GM18909 (cell line): ENCODE measurements at regions not wholly inside any gene's neighbourhood (a gene's known extent, or its start where the extent isn't known, plus 50 kb on each side); places are given as distances from the start of the nearest gene placed in this dataset.
"Not testable (repeated sequence)": the region's sequence is repeated elsewhere in the genome, so short reads cannot be mapped to it uniquely, and the experiment has no call there.

ENCODE experiments used
- ATAC-seq: cut with Tn5 transposase; IDR thresholded peaks from one replicate; pipeline ENCODE4 v1.9.1; 2021; ENCODE audit warnings: mild to moderate bottlenecking; ENCODE audit not compliant: unreplicated experiment, poor library complexity

GRCh38 chr7:69196593-69196992, 401.7 kb upstream of the AUTS2 start:
- no peak for ATAC-seq

GRCh38 chr7:69198250-69198649, 400.0 kb upstream of the AUTS2 start:
- ATAC-seq: no peak

- ATAC-seq: no peak
Measured at GRCh38 chr7:69199041-69199440, 399.2 kb upstream of the AUTS2 start.

- ATAC-seq: no peak
Measured at GRCh38 chr7:69199661-69200060, 398.6 kb upstream of the AUTS2 start.

GRCh38 chr7:69203871-69204270, 394.4 kb upstream of the AUTS2 start:
- no peak for ATAC-seq

- ATAC-seq: no peak
Measured at GRCh38 chr7:69204943-69205342, 393.3 kb upstream of the AUTS2 start.

- ATAC-seq: no peak
Measured at GRCh38 chr7:69205581-69205980, 392.7 kb upstream of the AUTS2 start.

GRCh38 chr7:69208276-69208675, 390.0 kb upstream of the AUTS2 start:
- no peak for ATAC-seq

GRCh38 chr7:69208848-69209247, 389.4 kb upstream of the AUTS2 start:
- peak; percentile 97 for ATAC-seq

- no peak for ATAC-seq
Measured at GRCh38 chr7:69211336-69211735, 386.9 kb upstream of the AUTS2 start.

- ATAC-seq: peak; percentile 58
Measured at GRCh38 chr7:69211739-69212138, 386.5 kb upstream of the AUTS2 start.

GRCh38 chr7:69213878-69214277, 384.4 kb upstream of the AUTS2 start:
- ATAC-seq: no peak

- ATAC-seq: not testable (repeated sequence)
Measured at GRCh38 chr7:69215516-69215915, 382.8 kb upstream of the AUTS2 start.

GRCh38 chr7:69217516-69218350, 380.5 kb upstream of the AUTS2 start:
- no peak for ATAC-seq

GRCh38 chr7:69218576-69218975, 379.7 kb upstream of the AUTS2 start:
- ATAC-seq: no peak

- ATAC-seq: no peak
Measured at GRCh38 chr7:69219381-69219780, 378.9 kb upstream of the AUTS2 start.

- ATAC-seq: no peak
Measured at GRCh38 chr7:69225259-69225943, 372.9 kb upstream of the AUTS2 start.

GRCh38 chr7:69228212-69228811, 370.0 kb upstream of the AUTS2 start:
- no peak for ATAC-seq

- ATAC-seq: no peak
Measured at GRCh38 chr7:69232445-69233376, 365.6 kb upstream of the AUTS2 start.

GRCh38 chr7:69237541-69237940, 360.7 kb upstream of the AUTS2 start:
- no peak for ATAC-seq
